Loucy (cell line): ENCODE measurements at regions not wholly inside any gene's neighbourhood (a gene's known extent, or its start where the extent isn't known, plus 50 kb on each side); places are given as distances from the start of the nearest gene placed in this dataset.

Experiments
- H2AFZ ChIP-seq: fragments of 200-600 bp; sonication (generic); 2 replicates; pipeline ENCODE4 v1.6.0; 2016; ENCODE audit warnings: antibody characterized with exemption, mild to moderate bottlenecking, low read length, moderate library complexity
- H3F3A ChIP-seq: fragments of 200-600 bp; 2 replicates; pipeline ENCODE4 v1.6.0; 2016; ENCODE audit warnings: antibody characterized with exemption, low read depth, mild to moderate bottlenecking
- H3K27me3 ChIP-seq: fragments of 200-600 bp; sonication (generic); 2 replicates; pipeline ENCODE4 v1.6.1; 2014; ENCODE audit warnings: low read length, mild to moderate bottlenecking; ENCODE audit not compliant: insufficient read depth, poor library complexity, severe bottlenecking
- H3K36me3 ChIP-seq: fragments of 200-600 bp; sonication (generic); 2 replicates; pipeline ENCODE4 v1.6.1; 2016; ENCODE audit warnings: low read length; ENCODE audit not compliant: insufficient read depth
- H3K4me1 ChIP-seq: fragments of 200-600 bp; sonication (generic); 2 replicates; pipeline ENCODE4 v1.5.1; 2014; ENCODE audit warnings: low read length, mild to moderate bottlenecking; ENCODE audit not compliant: insufficient read depth, poor library complexity, severe bottlenecking
- H3K4me2 ChIP-seq: fragments of 200-600 bp; sonication (generic); 2 replicates; pipeline ENCODE4 v1.6.0; 2014; ENCODE audit warnings: antibody characterized with exemption, low read length, low read depth, mild to moderate bottlenecking; ENCODE audit not compliant: poor library complexity, severe bottlenecking
- H3K4me3 ChIP-seq: fragments of 200-600 bp; sonication (generic); 2 replicates; pipeline ENCODE4 v1.5.1; 2014; ENCODE audit warnings: low read length, mild to moderate bottlenecking, mixed read lengths; ENCODE audit not compliant: poor library complexity, severe bottlenecking
- H3K79me2 ChIP-seq: fragments of 200-600 bp; sonication (generic); 2 replicates; pipeline ENCODE4 v1.6.1; 2014; ENCODE audit warnings: low read length; ENCODE audit not compliant: insufficient read depth
- H3K9ac ChIP-seq: fragments of 200-600 bp; sonication (generic); 2 replicates; pipeline ENCODE4 v1.6.0; 2014; ENCODE audit warnings: mild to moderate bottlenecking, low read depth, low read length, moderate library complexity; ENCODE audit not compliant: poor library complexity, severe bottlenecking
- H3K9me2 ChIP-seq: fragments of 200-600 bp; sonication (generic); replicated peaks from 2 replicates; pipeline ENCODE4 v1.6.1; 2016; ENCODE audit warnings: low read depth, low read length, mixed read lengths
- H3K9me3 ChIP-seq: fragments of 200-600 bp; sonication (generic); 2 replicates; pipeline ENCODE4 v1.6.1; 2014; ENCODE audit warnings: mild to moderate bottlenecking, antibody characterized with exemption, low read length, low read depth; ENCODE audit not compliant: insufficient read depth
- H4K20me1 ChIP-seq: fragments of 200-600 bp; sonication (generic); 2 replicates; pipeline ENCODE4 v1.6.0; 2014; ENCODE audit warnings: antibody characterized with exemption, low read length, mild to moderate bottlenecking; ENCODE audit not compliant: insufficient read depth, poor library complexity, severe bottlenecking
- CTCF ChIP-seq: fragments of 200-600 bp; sonication (generic); conservative IDR thresholded peaks from 2 replicates; pipeline ENCODE4 v1.5.1; 2014; ENCODE audit warnings: mild to moderate bottlenecking, antibody characterized with exemption, low read length
- EZH2phosphoT487 ChIP-seq: fragments of 200-600 bp; IDR thresholded peaks from 2 replicates; pipeline ENCODE4 v1.6.1; 2018; ENCODE audit warnings: antibody characterized with exemption, mild to moderate bottlenecking, moderate library complexity, borderline replicate concordance

- H3K36me3 ChIP-seq, result no peaks in the 10 kb centered on the region
- H3K4me2 ChIP-seq, result no peak overlapping the region
- no peaks in the 10 kb centered on the region for H3K79me2 ChIP-seq
- no peaks in the 10 kb centered on the region for H3K9me2 ChIP-seq
- no peaks in the 10 kb centered on the region for H3K27me3 ChIP-seq
- H3K4me3 ChIP-seq, result no peak overlapping the region
- no peaks in the 10 kb centered on the region for H4K20me1 ChIP-seq
- no peaks in the 10 kb centered on the region for H3K4me1 ChIP-seq
- H3F3A ChIP-seq, result no peaks in the 10 kb centered on the region
- no peaks in the 10 kb centered on the region for H3K9me3 ChIP-seq
- no peak overlapping the region for H3K9ac ChIP-seq
- no peak overlapping the region for H2AFZ ChIP-seq
- TF ChIP-seq CTCF (no peak), EZH2phosphoT487 (no peak)
Observed at GRCh38 chr14:53748691-53749090, 207.9 kb downstream of the BMP4 start.

GRCh38 chr14:53744857-53745256 is 211.8 kb downstream of the BMP4 start:
- no peaks in the 10 kb centered on the region for H3K79me2 ChIP-seq
- no peaks in the 10 kb centered on the region for H3F3A ChIP-seq
- H3K27me3 ChIP-seq, result no peaks in the 10 kb centered on the region
- H3K9me3 ChIP-seq, result no peaks in the 10 kb centered on the region
- no peaks in the 10 kb centered on the region for H4K20me1 ChIP-seq
- no peak overlapping the region for H3K4me3 ChIP-seq
- H3K36me3 ChIP-seq, result no peaks in the 10 kb centered on the region
- no peak for TF ChIP-seq CTCF
- TF ChIP-seq EZH2phosphoT487, result no peak
- H2AFZ ChIP-seq, result no peak overlapping the region
- H3K9me2 ChIP-seq, result no peaks in the 10 kb centered on the region
- no peaks in the 10 kb centered on the region for H3K4me1 ChIP-seq
- H3K4me2 ChIP-seq, result no peak overlapping the region
- no peak overlapping the region for H3K9ac ChIP-seq

- Histone ChIP-seq H3K4me1 (no peaks in the 10 kb centered on the region), H3K4me3 (no peak overlapping the region), H3K79me2 (no peaks in the 10 kb centered on the region), H3K27me3 (no peaks in the 10 kb centered on the region), H3F3A (no peaks in the 10 kb centered on the region), H3K36me3 (no peaks in the 10 kb centered on the region), H3K9ac (no peak overlapping the region), H3K9me3 (no peaks in the 10 kb centered on the region), H3K4me2 (no peak overlapping the region), H2AFZ (no peak overlapping the region), H4K20me1 (no peaks in the 10 kb centered on the region), H3K9me2 (no peaks in the 10 kb centered on the region)
- TF ChIP-seq EZH2phosphoT487 (no peak), CTCF (no peak)
Observed at GRCh38 chr14:53743371-53743770, 213.3 kb downstream of the BMP4 start.
